Ovary (tissue), 3 donors: ENCODE measurements at regions not wholly inside any gene's neighbourhood (a gene's known extent, or its start where the extent isn't known, plus 50 kb on each side); places are given as distances from the start of the nearest gene placed in this dataset.

Source experiments
- CTCF ChIP-seq, 3 donors: fragments of 450-650 bp in 2 of 3; fragments of 200-600 bp in 1 of 3; IDR thresholded peaks; one replicate each; pipeline versions ENCODE4 v1.5.1 to v1.8.0; 2016 to 2022; ENCODE audit warnings: antibody characterized with exemption in 3 of 3, mild to moderate bottlenecking in 1 of 3
- EP300 ChIP-seq: sonication (generic); formaldehyde crosslinking; IDR thresholded peaks from one replicate; pipeline ENCODE4 v1.6.1; 2017; ENCODE audit warnings: antibody characterized with exemption
- POLR2A ChIP-seq: fragments of 450-650 bp; IDR thresholded peaks from one replicate; pipeline ENCODE4 v1.6.1; 2017; ENCODE audit warnings: antibody characterized with exemption, mild to moderate bottlenecking, moderate library complexity
- donor health status: DM: no; HTN: no; CAD: no.

- TF ChIP-seq CTCF (IDR thresholded peaks at IDR 0.05) (no peak), POLR2A (no peak), EP300 (no peak)
These were observed 510.1 kb downstream of the PLA2G4A start for GRCh38 chr1:187338762-187339412.
